GM18868 (cell line): ENCODE measurements at regions not wholly inside any gene's neighbourhood (a gene's known extent, or its start where the extent isn't known, plus 50 kb on each side); places are given as distances from the start of the nearest gene placed in this dataset.
A peak's percentile ranks its signal among the peaks of the same experiment; 100 is the strongest.

ENCODE experiments used
- ATAC-seq: cut with Tn5 transposase; IDR thresholded peaks from one replicate; pipeline ENCODE4 v1.9.1; 2021; ENCODE audit warnings: mild to moderate bottlenecking, moderate library complexity; ENCODE audit not compliant: unreplicated experiment

DNA sequence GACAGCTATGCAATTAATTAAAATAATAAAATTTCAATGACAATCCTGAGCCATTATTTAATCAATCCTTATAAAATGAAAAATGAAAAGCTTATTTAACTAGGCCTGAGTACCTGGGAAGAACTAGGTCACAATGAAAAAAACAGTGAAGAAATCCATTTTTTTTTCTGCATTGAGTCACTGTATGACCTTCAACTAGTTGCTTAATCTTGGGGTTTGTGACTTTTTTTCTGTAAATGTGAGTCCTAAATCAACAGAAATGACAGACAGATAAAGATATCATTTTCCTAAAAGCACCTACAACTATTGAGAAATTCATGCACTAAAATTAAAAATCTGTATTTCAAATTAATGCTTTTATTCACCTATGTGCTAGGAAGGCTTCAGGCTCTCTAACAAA lies 96.8 kb downstream of the TMEM26 start:
- no peak for ATAC-seq

DNA sequence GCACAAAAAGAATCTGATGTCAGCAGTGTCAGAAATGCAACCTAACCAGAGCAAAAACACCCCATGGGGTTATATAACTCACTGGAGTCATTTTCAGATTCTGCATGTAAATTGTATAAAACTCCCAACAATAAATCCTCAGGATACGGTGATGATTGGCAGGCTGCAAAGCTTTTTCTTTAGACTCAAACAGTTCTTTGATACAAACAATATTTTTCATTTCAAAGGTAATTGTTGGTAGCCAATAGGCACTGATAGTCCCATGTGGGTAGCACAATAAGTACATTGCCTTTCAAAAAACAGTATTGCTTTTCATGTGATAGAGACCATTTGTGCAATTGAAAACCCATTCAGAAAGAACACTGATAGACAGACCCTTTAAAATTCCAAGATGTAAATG lies 98.0 kb downstream of the TMEM26 start:
- ATAC-seq = no peak

- ATAC-seq = no peak
Observed at GRCh38 chr10:61354401-61354975, 98.7 kb downstream of the TMEM26 start.

GRCh38 chr10:61350794-61351193 lies 102.4 kb downstream of the TMEM26 start:
- ATAC-seq = no peak

DNA sequence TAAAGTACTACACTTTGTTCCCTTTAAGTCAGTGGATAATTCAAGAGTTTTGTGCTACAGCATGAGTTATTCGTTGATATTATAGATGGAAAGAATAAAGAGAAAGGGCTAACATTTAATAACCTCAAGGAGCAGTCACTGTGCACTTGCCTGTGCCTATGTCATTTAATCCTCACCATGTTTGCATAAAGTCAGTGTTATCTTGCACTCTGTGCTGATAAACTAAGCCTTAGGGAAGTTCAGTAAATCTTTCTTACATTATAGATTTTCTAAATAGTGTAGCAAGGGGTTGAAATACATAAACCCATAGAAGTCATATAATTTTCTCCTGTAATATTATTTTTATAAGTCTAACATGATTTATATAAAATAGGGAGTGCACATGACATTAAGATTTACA lies 103.1 kb downstream of the TMEM26 start:
- ATAC-seq = no peak

GRCh38 chr10:61346796-61347413 lies 106.3 kb downstream of the TMEM26 start:
- ATAC-seq = no peak

DNA sequence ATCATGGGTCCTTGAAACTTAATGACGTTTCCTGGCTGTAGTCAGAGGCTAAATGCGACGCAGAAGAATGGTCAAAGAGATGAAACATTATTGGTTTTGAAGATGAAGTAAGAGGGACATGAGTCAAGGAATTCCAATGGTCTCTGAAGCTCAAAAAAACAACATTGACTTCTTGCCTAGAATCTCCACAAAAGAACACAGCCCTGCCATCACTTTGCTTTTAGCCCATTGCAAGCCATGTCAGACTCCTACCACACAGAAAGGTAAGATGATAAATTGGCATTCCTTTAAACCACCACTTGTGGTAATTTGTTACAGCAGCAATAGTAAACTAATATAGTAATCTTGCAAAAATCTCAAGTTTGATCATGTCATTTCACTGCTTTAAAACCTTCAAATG lies 109.4 kb downstream of the TMEM26 start:
- ATAC-seq = no peak

GRCh38 chr10:61342858-61343572 lies 110.2 kb downstream of the TMEM26 start:
- ATAC-seq = no peak

- no peak for ATAC-seq
Observed at GRCh38 chr10:61341008-61341407, 112.2 kb downstream of the TMEM26 start.

- no peak for ATAC-seq
Observed at GRCh38 chr10:61338146-61338545, 115.0 kb downstream of the TMEM26 start.

- no peak for ATAC-seq
Observed at GRCh38 chr10:61337741-61338140, 115.4 kb downstream of the TMEM26 start.

DNA sequence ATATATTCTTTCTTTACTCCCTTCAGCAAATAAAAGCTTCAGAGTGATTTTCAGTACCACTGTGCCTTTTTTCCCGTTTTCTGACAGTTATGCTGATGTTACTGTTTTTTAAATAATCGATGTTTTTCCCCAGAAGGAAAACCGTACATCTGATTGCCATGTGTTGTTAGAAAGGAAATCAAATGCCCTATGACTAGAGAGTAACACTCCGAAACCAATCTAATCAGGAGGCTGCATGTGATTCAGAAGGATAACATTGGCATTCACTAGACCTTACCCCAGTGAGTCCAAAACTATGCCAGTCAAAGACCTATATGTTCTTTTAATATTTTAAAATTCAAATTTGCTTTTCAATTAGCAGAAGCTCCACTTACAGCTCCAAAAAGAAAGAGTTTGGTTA lies 116.3 kb downstream of the TMEM26 start:
- ATAC-seq = no peak

DNA sequence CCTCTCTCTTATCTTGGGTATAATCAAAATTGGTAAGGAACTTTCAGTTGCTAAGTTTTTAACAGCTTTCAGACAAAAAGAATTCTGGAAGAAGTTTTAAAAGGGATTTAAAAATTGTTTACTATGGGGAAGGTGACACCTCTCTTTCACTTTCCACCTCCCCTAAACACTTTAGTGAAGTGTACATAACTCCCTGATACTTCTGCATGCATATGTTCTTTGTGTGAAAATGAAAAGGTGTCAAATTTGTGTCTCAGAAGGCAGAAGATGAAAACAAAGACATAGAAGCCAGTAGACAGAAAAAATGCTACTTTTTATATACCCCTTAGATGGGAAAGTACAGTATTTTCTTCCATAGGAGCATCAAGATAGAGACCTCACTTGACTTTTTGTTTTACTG lies 117.8 kb downstream of the TMEM26 start:
- no peak for ATAC-seq

GRCh38 chr10:61332581-61332980 lies 120.6 kb downstream of the TMEM26 start:
- no peak for ATAC-seq

DNA sequence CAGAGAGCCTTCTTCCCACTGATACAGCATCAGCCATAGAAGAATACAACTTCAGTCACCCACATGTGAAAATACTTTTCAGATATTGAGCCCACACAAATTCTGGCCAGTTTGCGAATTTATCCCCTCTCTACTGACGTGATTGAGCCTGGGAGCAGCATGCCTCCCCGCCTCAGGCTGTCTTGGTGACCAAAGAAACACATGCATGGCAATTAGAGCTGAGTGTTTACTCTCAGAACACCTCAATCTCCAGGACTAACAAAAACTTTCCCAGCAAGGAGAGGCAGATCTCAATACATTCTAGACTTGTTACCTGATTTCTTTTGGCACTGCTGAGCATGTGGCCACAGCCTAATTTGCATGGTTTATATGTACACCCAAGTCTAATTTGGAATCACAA lies 122.5 kb downstream of the TMEM26 start:
- no peak for ATAC-seq

- peak; percentile 66 for ATAC-seq
Observed at GRCh38 chr10:61329854-61330253, 123.3 kb downstream of the TMEM26 start.

DNA sequence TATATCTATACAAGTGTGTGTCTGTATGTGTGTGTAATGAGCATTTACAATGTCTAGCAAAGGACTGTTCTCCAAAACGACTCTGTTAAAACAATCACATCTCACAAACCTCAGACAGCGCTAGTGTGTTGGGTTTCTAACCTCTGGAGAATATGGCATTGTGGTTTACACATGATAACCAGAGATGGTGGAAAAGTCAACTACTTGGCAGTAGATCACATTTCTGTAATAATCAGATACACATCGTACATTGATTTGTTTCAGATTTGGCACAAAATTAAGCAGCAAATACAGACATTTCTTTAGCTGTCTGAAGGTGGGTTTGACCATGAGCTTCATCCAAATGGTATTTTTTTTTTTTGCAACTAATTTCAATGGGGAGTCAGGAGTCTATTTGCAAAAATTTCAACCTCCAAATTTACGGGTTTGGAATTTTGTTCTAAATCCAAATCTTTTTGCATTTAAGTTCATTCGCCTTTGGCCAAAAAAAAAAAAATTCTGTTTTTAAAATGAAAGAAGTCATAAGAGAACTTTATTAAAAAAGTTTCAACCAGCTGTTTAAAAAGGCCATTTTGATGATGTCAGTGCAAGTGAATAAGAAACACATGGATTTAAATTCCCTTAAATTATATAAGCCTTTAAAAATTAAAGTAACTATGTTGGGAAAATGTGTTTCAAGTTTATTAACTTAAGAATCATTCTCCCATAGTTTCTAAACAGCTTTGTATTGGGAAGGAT lies 127.8 kb downstream of the TMEM26 start:
- ATAC-seq = no peak

- no peak for ATAC-seq
Observed at GRCh38 chr10:61323726-61324125, 129.5 kb downstream of the TMEM26 start.

GRCh38 chr10:61321041-61321857 lies 131.9 kb downstream of the TMEM26 start:
- ATAC-seq = no peak

DNA sequence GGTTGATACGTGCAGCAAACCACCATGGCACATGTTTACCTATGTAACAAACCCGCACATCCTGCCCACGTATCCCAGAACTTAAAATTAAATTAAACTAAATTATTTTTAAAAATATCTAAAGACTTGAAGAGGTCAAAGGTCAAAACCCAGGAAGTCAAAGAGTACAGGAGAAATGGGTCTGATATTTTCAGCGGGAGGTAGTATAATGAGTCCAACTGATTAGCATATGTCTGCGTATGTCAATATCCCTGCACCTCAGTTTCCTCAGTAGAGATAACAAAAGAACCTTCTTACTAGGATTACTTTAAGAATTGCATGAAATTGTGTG lies 133.0 kb downstream of the TMEM26 start:
- ATAC-seq = no peak
